K562 (cell line): ENCODE measurements at regions not wholly inside any gene's neighbourhood (a gene's known extent, or its start where the extent isn't known, plus 50 kb on each side); places are given as distances from the start of the nearest gene placed in this dataset.

Experiments used
- BCLAF1 ChIP-seq, 2 experiments: fragments of 450-650 bp in 1 of 2; IDR thresholded peaks; 2 replicates each; pipeline ENCODE4 v1.6.1; 2011 to 2017; ENCODE audit warnings: low read depth in 2 of 2, antibody characterized with exemption in 1 of 2, borderline replicate concordance in 1 of 2, low read length in 1 of 2, mild to moderate bottlenecking in 1 of 2, mixed read lengths in 1 of 2; ENCODE audit not compliant: control insufficient read depth in 1 of 2
- BHLHE40 ChIP-seq: IDR thresholded peaks from 2 replicates; pipeline ENCODE4 v1.6.1; 2011; ENCODE audit warnings: low read length, improper control_type of control experiment
- NR3C1 ChIP-seq: sonication (generic); formaldehyde crosslinking; IDR thresholded peaks from 2 replicates; pipeline ENCODE4 v1.8.1; 2022; ENCODE audit warnings: missing genetic modification reagents
- POLR2A ChIP-seq: fragments of 450-650 bp; conservative IDR thresholded peaks from 2 replicates; pipeline ENCODE4 v1.6.1; 2016
- RAD21 ChIP-seq, 2 experiments: fragments of 250-450 bp in 1 of 2; fragments of 450-650 bp in 1 of 2; sonication (Bioruptor Pico) in 1 of 2; formaldehyde crosslinking in 1 of 2; IDR thresholded peaks in 1 of 2; conservative IDR thresholded peaks in 1 of 2; 2 replicates each; pipeline versions ENCODE4 v1.4.0 to v1.8.0; 2020 to 2022; ENCODE audit warnings: mild to moderate bottlenecking in 2 of 2, moderate library complexity in 1 of 2
- RFX5 ChIP-seq: IDR thresholded peaks from 2 replicates; pipeline ENCODE4 v1.6.1; 2011; ENCODE audit warnings: low read depth, mild to moderate bottlenecking, improper control_type of control experiment, low read length
- XRCC4 ChIP-seq: IDR thresholded peaks from one replicate; pipeline ENCODE4 v1.6.1; 2011; ENCODE audit not compliant: insufficient read depth, insufficient read length; ENCODE audit errors: extremely low read depth
- ZFX ChIP-seq: sonication (generic); formaldehyde crosslinking; IDR thresholded peaks from 2 replicates; pipeline ENCODE4 v1.8.0; 2022; ENCODE audit warnings: mild to moderate bottlenecking, missing genetic modification reagents, moderate library complexity
- ZNF695 ChIP-seq: fragments of 450-650 bp; formaldehyde crosslinking; IDR thresholded peaks from 2 replicates; pipeline ENCODE4 v1.4.0; 2020; ENCODE audit warnings: mild to moderate bottlenecking, moderate library complexity

- TF ChIP-seq POLR2A (no peak), XRCC4 (no peak), ZFX (no peak), BHLHE40 (no peak), NR3C1 (no peak), ZNF695 (CRISPR knock-in tag) (no peak), RAD21 (CRISPR knock-in tag; conservative IDR thresholded peaks at IDR 0.05 in 1 of 2, IDR thresholded peaks at IDR 0.05 in 1 of 2) (no peak), RFX5 (no peak), BCLAF1 (IDR thresholded peaks at IDR 0.05; ENCODE audit: borderline replicate concordance in 1 of 2, control insufficient read depth in 1 of 2, low read depth in 2 of 2, low read length in 1 of 2) (no peak)
These were observed 126.7 kb upstream of the AGA start for GRCh38 chr4:177568931-177569330.
